Gastrocnemius medialis (tissue), 4 donors: ENCODE measurements at regions not wholly inside any gene's neighbourhood (a gene's known extent, or its start where the extent isn't known, plus 50 kb on each side); places are given as distances from the start of the nearest gene placed in this dataset.

Source experiments
- CTCF ChIP-seq, 5 experiments: fragments of 450-650 bp in 3 of 5; fragments of 200-600 bp in 2 of 5; sonication (generic) in 2 of 5; IDR thresholded peaks in 4 of 5; conservative IDR thresholded peaks in 1 of 5; 1 replicate in 4 of 5; 2 replicates in 1 of 5; pipeline ENCODE4 v1.5.1; 2016 to 2019; ENCODE audit warnings: antibody characterized with exemption in 5 of 5, mild to moderate bottlenecking in 3 of 5, moderate library complexity in 3 of 5
- POLR2A ChIP-seq, 2 donors: fragments of 450-650 bp; IDR thresholded peaks; one replicate each; pipeline ENCODE4 v1.6.1; 2017; ENCODE audit warnings: antibody characterized with exemption in 2 of 2, mild to moderate bottlenecking in 2 of 2, moderate library complexity in 2 of 2

DNA sequence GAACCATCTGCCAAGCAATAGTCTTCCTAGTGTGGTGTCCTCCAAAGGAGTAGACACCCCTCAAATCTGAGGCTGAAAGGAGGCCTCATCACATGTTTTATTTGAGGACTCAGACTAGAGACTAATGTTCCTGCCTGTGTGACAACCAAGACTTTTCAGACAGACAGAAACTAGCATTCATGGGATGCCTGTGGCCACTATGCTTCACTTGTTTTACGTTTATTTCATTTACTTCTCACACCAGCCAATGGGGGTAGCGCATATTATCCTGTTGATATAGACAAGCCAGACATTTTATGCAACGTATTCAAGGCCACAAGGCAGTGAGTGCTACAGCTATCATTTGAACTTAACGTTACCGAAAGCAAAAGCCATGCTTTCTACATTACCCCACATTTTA is 391.7 kb upstream of the HTR2A start:
- TF ChIP-seq CTCF (IDR thresholded peaks at IDR 0.05 in 4 of 5, conservative IDR thresholded peaks at IDR 0.05 in 1 of 5) (no peak), POLR2A (IDR thresholded peaks at IDR 0.05) (no peak)
